Endothelial cell (in vitro differentiated cells): ENCODE measurements at regions not wholly inside any gene's neighbourhood (a gene's known extent, or its start where the extent isn't known, plus 50 kb on each side); places are given as distances from the start of the nearest gene placed in this dataset.

Source experiments
- DNase-seq: peaks from one replicate; pipeline ENCODE4 v3.0.0; 2021; ENCODE audit warnings: low spot score
- H3K27ac Mint-ChIP-seq: one replicate; pipeline ENCODE4 v1.8.0; 2021; ENCODE audit warnings: mixed read lengths, inconsistent platforms; ENCODE audit not compliant: unreplicated experiment
- H3K27me3 Mint-ChIP-seq: one replicate; pipeline ENCODE4 v1.8.0; 2021; ENCODE audit warnings: mild to moderate bottlenecking, moderate library complexity, mixed read lengths, inconsistent platforms; ENCODE audit not compliant: unreplicated experiment
- H3K36me3 Mint-ChIP-seq: one replicate; pipeline ENCODE4 v1.8.0; 2021; ENCODE audit warnings: mild to moderate bottlenecking, low read depth, mixed read lengths, inconsistent platforms; ENCODE audit not compliant: unreplicated experiment
- H3K4me1 Mint-ChIP-seq: one replicate; pipeline ENCODE4 v1.8.0; 2021; ENCODE audit warnings: mild to moderate bottlenecking, mixed read lengths, inconsistent platforms; ENCODE audit not compliant: unreplicated experiment
- H3K4me3 Mint-ChIP-seq: one replicate; pipeline ENCODE4 v1.8.0; 2021; ENCODE audit warnings: mild to moderate bottlenecking, mixed read lengths, inconsistent platforms; ENCODE audit not compliant: unreplicated experiment
- H3K9me3 Mint-ChIP-seq: one replicate; pipeline ENCODE4 v1.8.0; 2021; ENCODE audit warnings: mixed read lengths, inconsistent platforms; ENCODE audit not compliant: unreplicated experiment
- CTCF ChIP-seq: fragments of 200-600 bp; sonication (generic); IDR thresholded peaks from one replicate; pipeline ENCODE4 v1.5.0; 2021; ENCODE audit warnings: antibody characterized with exemption; ENCODE audit not compliant: unreplicated experiment

- no peak for TF ChIP-seq CTCF
- H3K9me3 Mint-ChIP-seq, result no peaks in the 10 kb centered on the region
- H3K27me3 Mint-ChIP-seq, result no peaks in the 10 kb centered on the region
- H3K4me3 Mint-ChIP-seq, result no peak overlapping the region
- no peak overlapping the region for H3K27ac Mint-ChIP-seq
- no peaks in the 10 kb centered on the region for H3K36me3 Mint-ChIP-seq
- no peak for DNase-seq
- H3K4me1 Mint-ChIP-seq, result no peaks in the 10 kb centered on the region
Measured at GRCh38 chrX:97751735-97752134, 868.0 kb downstream of the RPA4 start.

DNA sequence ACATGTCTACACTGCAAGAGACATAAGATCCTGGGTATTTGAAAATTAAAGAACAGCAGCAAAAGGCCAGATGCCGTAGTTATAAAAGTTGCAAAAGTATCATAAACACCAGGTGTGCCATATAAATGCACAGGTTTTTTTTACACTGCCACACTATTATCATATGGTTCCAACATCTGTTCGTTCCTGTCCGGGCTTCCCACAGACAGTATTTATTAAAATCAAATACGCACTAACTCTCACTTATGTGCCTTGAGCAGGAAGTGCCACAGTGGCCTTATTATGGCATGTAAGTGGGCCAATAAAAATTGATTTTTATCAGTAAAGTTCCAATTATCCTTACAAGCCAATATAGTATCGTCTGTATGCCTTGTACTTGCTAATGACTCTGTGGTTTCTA is 873.2 kb downstream of the RPA4 start:
- no peak for TF ChIP-seq CTCF
- H3K27me3 Mint-ChIP-seq, result no peaks in the 10 kb centered on the region
- H3K4me1 Mint-ChIP-seq, result no peaks in the 10 kb centered on the region
- no peak overlapping the region for H3K4me3 Mint-ChIP-seq
- no peak for DNase-seq
- no peaks in the 10 kb centered on the region for H3K36me3 Mint-ChIP-seq
- no peaks in the 10 kb centered on the region for H3K9me3 Mint-ChIP-seq
- no peak overlapping the region for H3K27ac Mint-ChIP-seq

- no peak for DNase-seq
- no peak overlapping the region for H3K4me3 Mint-ChIP-seq
- no peaks in the 10 kb centered on the region for H3K27me3 Mint-ChIP-seq
- no peak for TF ChIP-seq CTCF
- no peaks in the 10 kb centered on the region for H3K9me3 Mint-ChIP-seq
- no peaks in the 10 kb centered on the region for H3K36me3 Mint-ChIP-seq
- no peak overlapping the region for H3K27ac Mint-ChIP-seq
- no peaks in the 10 kb centered on the region for H3K4me1 Mint-ChIP-seq
Measured at GRCh38 chrX:97763391-97763790, 879.7 kb downstream of the RPA4 start.

DNA sequence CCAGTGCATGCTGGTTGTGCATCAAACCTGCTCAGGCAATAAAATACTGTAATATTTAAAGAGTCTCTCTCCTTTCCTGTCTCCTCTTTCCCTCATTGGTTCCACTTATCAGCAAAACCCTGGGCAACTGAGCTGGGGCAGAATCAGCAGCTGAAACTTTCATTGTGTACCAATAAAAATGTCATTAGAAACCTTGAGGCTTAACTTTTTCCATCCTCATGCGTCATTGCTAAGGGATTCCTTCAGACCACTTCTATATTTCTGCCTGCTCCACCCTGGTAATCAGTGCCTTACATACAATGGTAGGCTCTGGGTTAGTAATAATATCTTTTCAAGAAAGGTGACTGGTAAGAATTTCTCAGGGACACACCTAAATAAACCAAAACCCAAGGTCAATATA is 880.3 kb downstream of the RPA4 start:
- H3K27ac Mint-ChIP-seq, result no peak overlapping the region
- no peaks in the 10 kb centered on the region for H3K36me3 Mint-ChIP-seq
- no peaks in the 10 kb centered on the region for H3K27me3 Mint-ChIP-seq
- no peaks in the 10 kb centered on the region for H3K9me3 Mint-ChIP-seq
- no peak overlapping the region for H3K4me3 Mint-ChIP-seq
- no peak for TF ChIP-seq CTCF
- no peak for DNase-seq
- H3K4me1 Mint-ChIP-seq, result no peaks in the 10 kb centered on the region

DNA sequence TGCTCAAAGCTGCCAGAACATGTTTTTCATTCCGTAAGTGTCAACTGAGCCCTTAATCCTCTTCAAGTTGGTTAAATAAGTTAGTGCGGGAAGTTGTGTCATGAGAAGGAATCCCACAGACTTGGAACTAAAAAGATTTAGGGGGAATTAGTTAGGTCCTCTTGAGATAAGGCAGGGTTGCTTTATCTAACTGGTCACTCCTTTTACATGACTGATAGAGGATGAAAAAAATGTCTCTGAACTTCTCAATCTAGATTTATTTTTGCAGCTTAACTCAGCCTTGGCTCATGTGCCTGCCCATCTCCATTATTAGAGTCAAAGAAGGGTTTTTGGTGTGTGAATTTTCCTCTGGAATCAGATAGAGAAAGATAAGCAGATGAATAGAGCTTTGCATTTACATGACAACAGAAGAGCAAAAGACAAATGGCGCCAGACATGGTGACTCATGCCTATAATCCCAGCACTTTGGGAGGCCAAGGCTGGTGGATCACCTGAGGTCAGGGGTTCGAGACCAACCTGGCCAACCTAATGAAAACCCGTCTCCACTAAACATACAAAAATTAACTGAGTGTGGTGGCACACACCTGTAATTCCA is 882.9 kb downstream of the RPA4 start:
- no peak for TF ChIP-seq CTCF
- no peak overlapping the region for H3K27ac Mint-ChIP-seq
- no peaks in the 10 kb centered on the region for H3K9me3 Mint-ChIP-seq
- no peaks in the 10 kb centered on the region for H3K4me1 Mint-ChIP-seq
- no peaks in the 10 kb centered on the region for H3K27me3 Mint-ChIP-seq
- H3K36me3 Mint-ChIP-seq, result no peaks in the 10 kb centered on the region
- H3K4me3 Mint-ChIP-seq, result no peak overlapping the region
- DNase-seq, result no peak
